CD4-positive, alpha-beta memory T cell (primary cell): ENCODE measurements at regions not wholly inside any gene's neighbourhood (a gene's known extent, or its start where the extent isn't known, plus 50 kb on each side); places are given as distances from the start of the nearest gene placed in this dataset.

Source experiments
- CTCF ChIA-PET: fragments of 350-600 bp; sonication (Branson Sonifier 250); formaldehyde crosslinking; loops from one replicate; lab custom pipeline; 2021; ENCODE audit warnings: inconsistent platforms; ENCODE audit not compliant: partially characterized antibody; lab: Charles Lee
- POLR2A ChIA-PET: fragments of 350-600 bp; sonication (Branson Sonifier 250); formaldehyde crosslinking; loops from one replicate; lab custom pipeline; 2021; ENCODE audit not compliant: partially characterized antibody; lab: Charles Lee
- DNase-seq, 5 donors: peaks; one replicate each; pipeline versions ENCODE4 v3.0.0 to v3.0.0-alpha.2; 2020 to 2022; ENCODE audit warnings: mixed read lengths in 1 of 5
- H3K27ac ChIP-seq: one replicate; pipeline ENCODE4 v1.7.0; 2013; ENCODE audit warnings: low read depth, low read length
- H3K27me3 ChIP-seq: 2 replicates; pipeline ENCODE4 v1.7.0; 2013; ENCODE audit warnings: mild to moderate bottlenecking, low read length, moderate library complexity; ENCODE audit not compliant: insufficient read depth
- H3K36me3 ChIP-seq: 2 replicates; pipeline ENCODE4 v1.7.0; 2013; ENCODE audit warnings: mild to moderate bottlenecking, low read length, moderate library complexity; ENCODE audit not compliant: insufficient read depth
- H3K4me1 ChIP-seq: 2 replicates; pipeline ENCODE4 v1.7.0; 2013; ENCODE audit warnings: mild to moderate bottlenecking, low read length, moderate library complexity; ENCODE audit not compliant: insufficient read depth
- H3K4me3 ChIP-seq, 2 donors: one replicate each; pipeline ENCODE4 v1.7.0; 2013; ENCODE audit warnings: low read length in 2 of 2, mild to moderate bottlenecking in 1 of 2
- H3K9me3 ChIP-seq, 2 donors: one replicate each; pipeline ENCODE4 v1.7.0; 2013; ENCODE audit warnings: low read length in 2 of 2, control low read depth in 1 of 2; ENCODE audit not compliant: control insufficient read depth in 1 of 2
- H3K27ac Mint-ChIP-seq, 7 donors: one replicate each; pipeline ENCODE4 v1.8.0; 2020 to 2021; ENCODE audit warnings: mixed read lengths in 7 of 7, mild to moderate bottlenecking in 6 of 7, inconsistent platforms in 3 of 7, moderate library complexity in 3 of 7
- H3K27me3 Mint-ChIP-seq, 2 donors: one replicate each; pipeline ENCODE4 v1.8.0; 2020 to 2021; ENCODE audit warnings: mixed read lengths in 2 of 2
- H3K36me3 Mint-ChIP-seq, 2 donors: one replicate each; pipeline ENCODE4 v1.8.0; 2020 to 2021; ENCODE audit warnings: mixed read lengths in 2 of 2, inconsistent platforms in 1 of 2, mild to moderate bottlenecking in 1 of 2
- H3K4me1 Mint-ChIP-seq, 4 donors: one replicate each; pipeline ENCODE4 v1.8.0; 2020 to 2021; ENCODE audit warnings: mixed read lengths in 4 of 4, mild to moderate bottlenecking in 1 of 4
- H3K4me3 Mint-ChIP-seq, 8 donors: one replicate each; pipeline ENCODE4 v1.8.0; 2020 to 2021; ENCODE audit warnings: mixed read lengths in 8 of 8, mild to moderate bottlenecking in 7 of 8, moderate library complexity in 6 of 8, inconsistent platforms in 3 of 8
- H3K9me3 Mint-ChIP-seq, 8 donors: one replicate each; pipeline ENCODE4 v1.8.0; 2020 to 2021; ENCODE audit warnings: mixed read lengths in 8 of 8, mild to moderate bottlenecking in 5 of 8, inconsistent platforms in 3 of 8, moderate library complexity in 1 of 8
- intact Hi-C: fragments of 100-400 bp; cut with micrococcal nuclease; formaldehyde crosslinking; loops from one replicate; pipeline ENCODE4 v1.15.1; 2023

DNA sequence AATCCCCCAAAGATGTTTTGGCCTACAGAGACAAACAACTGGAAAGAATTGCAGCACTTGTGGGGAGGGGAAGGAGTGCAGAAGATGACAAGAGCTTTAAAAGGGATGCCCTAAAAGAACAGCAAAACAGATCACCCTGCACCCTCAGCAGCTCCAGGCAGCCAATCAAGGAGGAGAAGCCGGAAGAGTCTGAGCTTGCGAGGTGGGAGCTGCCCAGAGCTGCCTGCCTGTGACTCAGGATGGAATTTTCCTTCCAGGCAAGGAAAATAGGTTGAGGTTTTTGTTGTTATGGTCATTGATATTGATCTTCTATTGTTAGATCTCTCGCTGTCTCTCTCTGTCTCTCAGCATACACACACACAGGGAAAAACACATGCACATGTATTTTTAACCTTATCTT lies 70.3 kb upstream of the MAP1B start:
- peaks cover 12 to 18% of the 10 kb centered on the region in 2 donors for H3K27me3 Mint-ChIP-seq
- intact Hi-C loops = no loop called here
- Histone ChIP-seq H3K9me3 (no peaks in the 10 kb centered on the region), H3K27me3 (no peaks in the 10 kb centered on the region), H3K27ac (no peak overlapping the region), H3K4me1 (no peaks in the 10 kb centered on the region), H3K4me3 (no peak overlapping the region), H3K36me3 (no peaks in the 10 kb centered on the region)
- H3K27ac Mint-ChIP-seq = no peak overlapping the region
- CTCF ChIA-PET = no interaction called here
- no peak overlapping the region for H3K4me3 Mint-ChIP-seq
- no peaks in the 10 kb centered on the region for H3K4me1 Mint-ChIP-seq
- H3K9me3 Mint-ChIP-seq = no peaks in the 10 kb centered on the region
- POLR2A ChIA-PET = no interaction called here
- DNase-seq = no peak
- H3K36me3 Mint-ChIP-seq = no peaks in the 10 kb centered on the region

DNA sequence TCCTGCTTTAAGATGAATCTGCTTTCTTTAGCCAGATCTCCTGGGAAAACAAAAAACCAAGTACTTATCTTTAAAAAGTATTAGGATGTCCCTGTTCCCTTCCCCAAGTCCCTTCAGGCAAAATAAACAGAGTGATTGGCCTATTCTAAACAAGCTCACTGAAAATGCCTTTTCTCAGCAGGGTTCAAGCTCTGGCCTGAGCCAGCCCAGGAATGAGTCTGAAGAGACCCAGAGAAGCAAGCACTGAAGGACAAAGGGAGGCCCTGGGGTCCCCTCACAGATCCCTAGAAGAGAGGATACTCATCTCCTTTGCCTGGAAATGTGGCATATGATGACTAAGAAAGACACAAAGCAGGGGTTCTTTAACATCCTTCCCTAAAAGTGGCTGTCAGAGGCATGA lies 66.8 kb upstream of the MAP1B start:
- Mint-ChIP-seq H3K4me3 (no peak overlapping the region), H3K36me3 (no peaks in the 10 kb centered on the region), H3K27me3 (peaks cover 8 to 19% of the 10 kb centered on the region in 2 donors), H3K9me3 (peaks cover 0 to under 1% (median 0%) of the 10 kb centered on the region in 8 donors), H3K27ac (no peak overlapping the region), H3K4me1 (no peaks in the 10 kb centered on the region)
- no peak overlapping the region for H3K4me3 ChIP-seq
- no peaks in the 10 kb centered on the region for H3K36me3 ChIP-seq
- no peaks in the 10 kb centered on the region for H3K9me3 ChIP-seq
- intact Hi-C loops = no loop called here
- H3K4me1 ChIP-seq = no peaks in the 10 kb centered on the region
- DNase-seq = no peak
- ChIA-PET POLR2A (no interaction called here), CTCF (interaction anchor here (0.9 kb wide), 1 partner anchor 21 kb away, joined by 3 read pairs; no protein-coding TSS in a partner anchor)
- no peak overlapping the region for H3K27ac ChIP-seq
- H3K27me3 ChIP-seq = no peaks in the 10 kb centered on the region

DNA sequence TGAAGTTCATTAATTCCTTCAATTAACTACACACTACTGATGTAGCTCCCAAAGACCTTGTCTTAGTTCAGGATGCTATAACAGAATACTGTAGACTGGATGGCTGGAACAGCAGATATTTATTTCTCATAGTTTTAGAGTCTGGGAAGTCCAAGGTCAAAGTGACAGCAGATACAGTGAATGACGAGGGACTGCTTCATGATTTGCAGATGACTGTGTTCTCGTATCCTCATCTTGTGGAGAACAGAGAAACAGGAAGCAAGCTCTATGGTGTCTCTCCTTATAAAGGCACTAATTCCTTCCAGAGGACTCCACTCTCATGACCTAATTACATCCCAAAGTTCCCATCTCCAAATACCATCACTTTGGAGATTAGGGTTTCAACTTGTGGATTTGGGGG lies 65.6 kb upstream of the MAP1B start:
- Mint-ChIP-seq H3K4me3 (no peak overlapping the region), H3K27me3 (peaks cover 8 to 20% of the 10 kb centered on the region in 2 donors), H3K27ac (no peak overlapping the region), H3K4me1 (no peaks in the 10 kb centered on the region), H3K36me3 (no peaks in the 10 kb centered on the region), H3K9me3 (peaks cover 0 to 4% (median 0%) of the 10 kb centered on the region in 8 donors)
- Histone ChIP-seq H3K4me3 (no peak overlapping the region), H3K36me3 (no peaks in the 10 kb centered on the region), H3K27ac (no peak overlapping the region), H3K4me1 (no peaks in the 10 kb centered on the region), H3K27me3 (no peaks in the 10 kb centered on the region), H3K9me3 (no peaks in the 10 kb centered on the region)
- ChIA-PET POLR2A (no interaction called here), CTCF (no interaction called here)
- no peak for DNase-seq
- intact Hi-C loops = no loop called here

DNA sequence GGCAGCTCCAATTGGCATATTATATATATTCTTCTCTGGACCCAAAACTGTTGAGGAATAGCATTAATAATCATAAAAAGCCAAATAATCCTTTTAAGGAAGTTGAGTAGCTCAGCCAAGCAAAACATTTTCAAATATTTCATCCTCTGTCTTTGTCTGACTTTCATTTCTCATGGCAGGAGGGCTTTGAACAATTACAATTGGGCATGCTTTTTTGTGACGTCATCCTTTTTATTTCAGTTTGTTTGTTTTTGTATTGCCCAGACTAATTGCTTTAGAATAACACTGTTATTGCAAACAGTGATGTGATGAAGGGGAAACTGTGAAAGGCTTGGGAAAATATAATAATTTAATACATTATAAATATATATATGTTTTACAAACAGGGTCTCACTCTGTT lies 65.2 kb upstream of the MAP1B start:
- Mint-ChIP-seq H3K4me1 (no peaks in the 10 kb centered on the region), H3K4me3 (no peak overlapping the region), H3K36me3 (no peaks in the 10 kb centered on the region), H3K27ac (no peak overlapping the region), H3K27me3 (peaks cover 8 to 18% of the 10 kb centered on the region in 2 donors), H3K9me3 (peaks cover 0 to 6% (median 2%) of the 10 kb centered on the region in 8 donors)
- ChIA-PET POLR2A (no interaction called here), CTCF (no interaction called here)
- intact Hi-C loops = no loop called here
- no peak for DNase-seq
- no peaks in the 10 kb centered on the region for H3K36me3 ChIP-seq
- no peaks in the 10 kb centered on the region for H3K27me3 ChIP-seq
- no peaks in the 10 kb centered on the region for H3K9me3 ChIP-seq
- no peaks in the 10 kb centered on the region for H3K4me1 ChIP-seq
- no peak overlapping the region for H3K27ac ChIP-seq
- H3K4me3 ChIP-seq = no peak overlapping the region

DNA sequence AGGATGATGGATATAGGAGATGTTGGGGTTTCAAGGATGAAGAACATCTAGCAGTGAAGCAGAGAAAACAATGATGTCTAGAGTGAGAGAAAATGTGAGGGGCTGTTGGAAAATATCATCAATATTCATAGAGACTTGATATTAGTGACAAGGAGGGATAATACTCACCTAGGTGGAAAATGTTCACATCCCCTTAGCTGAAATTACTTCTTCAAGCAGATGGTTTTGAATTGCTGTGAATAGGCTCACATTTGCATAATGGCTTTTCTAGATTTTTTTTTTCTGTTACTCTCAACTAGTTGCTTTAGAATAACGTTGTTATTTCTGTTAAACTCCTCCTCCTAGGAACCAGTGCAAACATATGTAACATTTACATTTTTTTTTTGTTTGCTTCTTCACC lies 61.6 kb upstream of the MAP1B start:
- intact Hi-C loops = no loop called here
- H3K36me3 Mint-ChIP-seq = no peaks in the 10 kb centered on the region
- Histone ChIP-seq H3K4me1 (no peaks in the 10 kb centered on the region), H3K36me3 (no peaks in the 10 kb centered on the region), H3K4me3 (no peak overlapping the region), H3K9me3 (no peaks in the 10 kb centered on the region), H3K27me3 (no peaks in the 10 kb centered on the region), H3K27ac (no peak overlapping the region)
- H3K9me3 Mint-ChIP-seq = peaks cover 0 to 16% (median 9%) of the 10 kb centered on the region in 8 donors
- H3K27me3 Mint-ChIP-seq = peaks cover 10 to 11% of the 10 kb centered on the region in 2 donors
- POLR2A ChIA-PET = no interaction called here
- CTCF ChIA-PET = no interaction called here
- no peak overlapping the region for H3K27ac Mint-ChIP-seq
- no peak overlapping the region for H3K4me3 Mint-ChIP-seq
- no peak for DNase-seq
- no peaks in the 10 kb centered on the region for H3K4me1 Mint-ChIP-seq

DNA sequence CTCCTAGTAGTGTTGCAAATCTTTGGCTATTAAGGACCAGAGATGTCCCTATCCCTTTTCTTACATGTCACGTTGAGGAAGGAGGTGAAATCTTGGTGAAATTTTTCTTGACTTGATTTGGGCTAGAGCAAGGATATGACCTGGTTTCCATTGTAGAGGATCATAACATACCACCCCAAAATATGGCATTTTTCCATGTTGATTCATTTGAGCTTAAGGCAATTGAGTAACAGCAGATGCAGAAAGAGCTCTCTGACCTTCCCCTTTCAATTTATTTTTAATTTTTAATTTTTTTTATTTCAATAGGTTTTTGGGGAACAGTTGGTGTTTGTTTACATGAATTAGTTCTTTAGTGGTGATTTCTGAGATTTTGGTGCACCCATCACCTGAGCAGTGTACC lies 61.2 kb upstream of the MAP1B start:
- H3K4me3 Mint-ChIP-seq = no peak overlapping the region
- peaks cover 10 to 11% of the 10 kb centered on the region in 2 donors for H3K27me3 Mint-ChIP-seq
- DNase-seq = no peak
- ChIA-PET POLR2A (no interaction called here), CTCF (no interaction called here)
- Histone ChIP-seq H3K4me3 (no peak overlapping the region), H3K27ac (no peak overlapping the region), H3K9me3 (no peaks in the 10 kb centered on the region), H3K4me1 (no peaks in the 10 kb centered on the region), H3K36me3 (no peaks in the 10 kb centered on the region), H3K27me3 (no peaks in the 10 kb centered on the region)
- no peaks in the 10 kb centered on the region for H3K4me1 Mint-ChIP-seq
- intact Hi-C loops = no loop called here
- peaks cover 0 to 16% (median 9%) of the 10 kb centered on the region in 8 donors for H3K9me3 Mint-ChIP-seq
- no peaks in the 10 kb centered on the region for H3K36me3 Mint-ChIP-seq
- H3K27ac Mint-ChIP-seq = no peak overlapping the region

DNA sequence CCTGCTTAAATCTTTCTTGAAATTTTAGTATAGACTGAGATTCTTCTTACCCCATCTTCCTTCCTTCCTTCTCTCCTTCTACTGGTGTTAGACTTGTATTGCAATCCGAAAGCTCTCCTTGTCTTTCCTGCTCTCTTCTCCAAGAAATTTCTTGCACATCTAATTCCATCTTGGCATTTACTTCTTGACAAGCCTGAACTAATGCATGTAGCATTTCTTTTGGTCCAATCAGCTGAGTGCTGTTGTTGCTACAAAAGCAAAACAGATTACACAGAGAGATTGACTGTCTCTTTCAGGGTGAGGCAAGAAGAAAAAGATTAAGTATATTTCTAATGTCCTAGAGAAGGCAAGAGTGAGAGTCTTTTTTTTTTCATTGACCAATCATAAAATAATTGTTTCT lies 51.6 kb upstream of the MAP1B start:
- Mint-ChIP-seq H3K9me3 (peaks cover 0 to 5% (median 1%) of the 10 kb centered on the region in 8 donors), H3K36me3 (no peaks in the 10 kb centered on the region), H3K27ac (no peak overlapping the region), H3K27me3 (peaks cover 4 to 6% of the 10 kb centered on the region in 2 donors), H3K4me3 (no peak overlapping the region), H3K4me1 (no peaks in the 10 kb centered on the region)
- ChIA-PET POLR2A (no interaction called here), CTCF (no interaction called here)
- no peaks in the 10 kb centered on the region for H3K27me3 ChIP-seq
- intact Hi-C loops = no loop called here
- no peaks in the 10 kb centered on the region for H3K4me1 ChIP-seq
- H3K9me3 ChIP-seq = no peaks in the 10 kb centered on the region
- DNase-seq = no peak
- H3K36me3 ChIP-seq = no peaks in the 10 kb centered on the region
- H3K4me3 ChIP-seq = no peak overlapping the region
- H3K27ac ChIP-seq = no peak overlapping the region
